ENCODE measurements at regions not wholly inside any gene's neighbourhood (a gene's known extent, or its start where the extent isn't known, plus 50 kb on each side); places are given as distances from the start of the nearest gene placed in this dataset.

GRCh38 chr12:59453475-59453874 is 142.4 kb upstream of the SLC16A7 start:
- TF ChIP-seq CTCF (conservative IDR thresholded peaks at IDR 0.05 in 1 of 2, IDR thresholded peaks at IDR 0.05 in 1 of 2; ENCODE audit: extremely low read depth in 1 of 2, insufficient read depth in 1 of 2, low read depth in 1 of 2, low read length in 2 of 2) (no peak), EZH2 (IDR thresholded peaks at IDR 0.05; ENCODE audit: borderline replicate concordance, low read length) (no peak)

Measured in mammary epithelial cell (primary cell).